ENCODE measurements at regions not wholly inside any gene's neighbourhood (a gene's known extent, or its start where the extent isn't known, plus 50 kb on each side); places are given as distances from the start of the nearest gene placed in this dataset.

DNA sequence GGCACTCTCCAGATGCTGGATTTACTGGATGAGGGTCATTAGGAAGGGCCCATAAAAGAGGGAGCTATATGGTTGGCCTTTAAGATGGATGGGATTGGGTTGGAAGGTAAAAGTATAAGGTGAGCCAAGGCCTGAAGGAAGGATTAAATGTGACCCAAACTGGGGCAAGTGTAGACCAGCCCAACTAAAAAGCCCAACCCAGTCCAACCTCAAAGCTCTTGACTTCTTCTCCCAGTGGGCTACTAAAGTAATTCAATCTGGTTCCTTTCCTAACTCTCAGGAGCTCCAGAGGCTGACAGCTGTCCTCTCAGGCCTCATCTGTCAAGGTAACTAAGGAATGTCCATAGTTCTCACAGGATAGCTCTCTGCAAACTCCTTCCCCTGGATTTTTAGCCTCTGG, 122.2 kb upstream of the EFNA5 start:
- DNase-seq: no peak
- no peak overlapping the region for H3K27ac ChIP-seq (ENCODE audit: low read length)
- no peaks in the 10 kb centered on the region for H3K4me1 ChIP-seq (ENCODE audit: control insufficient read depth, insufficient read depth, low read length)
- no peak overlapping the region for H3K4me3 ChIP-seq (ENCODE audit: low read length)
- H3K27me3 ChIP-seq (ENCODE audit: control insufficient read depth, insufficient read depth, low read length): no peaks in the 10 kb centered on the region
- no peaks in the 10 kb centered on the region for H3K36me3 ChIP-seq (ENCODE audit: control insufficient read depth, insufficient read depth, low read length)
- peaks cover 2% of the 10 kb centered on the region for H3K9me3 ChIP-seq (ENCODE audit: control insufficient read depth, low read depth, low read length)

GRCh38 chr5:107790671-107791070, 119.9 kb upstream of the EFNA5 start:
- no peak for DNase-seq
- peaks cover 2% of the 10 kb centered on the region for H3K9me3 ChIP-seq (ENCODE audit: control insufficient read depth, low read depth, low read length)
- no peak overlapping the region for H3K27ac ChIP-seq (ENCODE audit: low read length)
- no peaks in the 10 kb centered on the region for H3K36me3 ChIP-seq (ENCODE audit: control insufficient read depth, insufficient read depth, low read length)
- no peaks in the 10 kb centered on the region for H3K4me1 ChIP-seq (ENCODE audit: control insufficient read depth, insufficient read depth, low read length)
- no peaks in the 10 kb centered on the region for H3K27me3 ChIP-seq (ENCODE audit: control insufficient read depth, insufficient read depth, low read length)
- no CpG with 5 or more reads among the region's 4 CpGs for WGBS (ENCODE audit: insufficient coverage, low lambda C conversion rate)
- H3K4me3 ChIP-seq (ENCODE audit: low read length): no peak overlapping the region

- Histone ChIP-seq H3K4me3 (ENCODE audit: low read length) (no peak overlapping the region), H3K36me3 (ENCODE audit: control insufficient read depth, insufficient read depth, low read length) (no peaks in the 10 kb centered on the region), H3K9me3 (ENCODE audit: control insufficient read depth, low read depth, low read length) (peaks cover 8% of the 10 kb centered on the region), H3K4me1 (ENCODE audit: control insufficient read depth, insufficient read depth, low read length) (peaks cover under 1% of the 10 kb centered on the region), H3K27me3 (ENCODE audit: control insufficient read depth, insufficient read depth, low read length) (no peaks in the 10 kb centered on the region), H3K27ac (ENCODE audit: low read length) (no peak overlapping the region)
- 80% methylated on average over 1 of the region's 1 CpG for WGBS (ENCODE audit: insufficient coverage, low lambda C conversion rate)
- DNase-seq: no peak
These were observed 115.7 kb upstream of the EFNA5 start for GRCh38 chr5:107786424-107786823.

GRCh38 chr5:107783551-107783950, 112.8 kb upstream of the EFNA5 start:
- H3K27me3 ChIP-seq (ENCODE audit: control insufficient read depth, insufficient read depth, low read length): no peaks in the 10 kb centered on the region
- no peak overlapping the region for H3K4me3 ChIP-seq (ENCODE audit: low read length)
- DNase-seq: no peak
- H3K4me1 ChIP-seq (ENCODE audit: control insufficient read depth, insufficient read depth, low read length): peaks cover 9% of the 10 kb centered on the region
- peaks cover 8% of the 10 kb centered on the region for H3K9me3 ChIP-seq (ENCODE audit: control insufficient read depth, low read depth, low read length)
- no peak overlapping the region for H3K27ac ChIP-seq (ENCODE audit: low read length)
- H3K36me3 ChIP-seq (ENCODE audit: control insufficient read depth, insufficient read depth, low read length): no peaks in the 10 kb centered on the region
- 60% methylated on average over 2 of the region's 2 CpGs for WGBS (ENCODE audit: insufficient coverage, low lambda C conversion rate)

- no peak overlapping the region for H3K4me3 ChIP-seq (ENCODE audit: low read length)
- WGBS (ENCODE audit: insufficient coverage, low lambda C conversion rate): 14% methylated on average over 2 of the region's 4 CpGs
- peaks cover 5% of the 10 kb centered on the region for H3K9me3 ChIP-seq (ENCODE audit: control insufficient read depth, low read depth, low read length)
- H3K27ac ChIP-seq (ENCODE audit: low read length): no peak overlapping the region
- DNase-seq: no peak
- H3K36me3 ChIP-seq (ENCODE audit: control insufficient read depth, insufficient read depth, low read length): no peaks in the 10 kb centered on the region
- peaks cover 9% of the 10 kb centered on the region for H3K4me1 ChIP-seq (ENCODE audit: control insufficient read depth, insufficient read depth, low read length)
- no peaks in the 10 kb centered on the region for H3K27me3 ChIP-seq (ENCODE audit: control insufficient read depth, insufficient read depth, low read length)
These were observed 111.9 kb upstream of the EFNA5 start for GRCh38 chr5:107782561-107783169.

DNA sequence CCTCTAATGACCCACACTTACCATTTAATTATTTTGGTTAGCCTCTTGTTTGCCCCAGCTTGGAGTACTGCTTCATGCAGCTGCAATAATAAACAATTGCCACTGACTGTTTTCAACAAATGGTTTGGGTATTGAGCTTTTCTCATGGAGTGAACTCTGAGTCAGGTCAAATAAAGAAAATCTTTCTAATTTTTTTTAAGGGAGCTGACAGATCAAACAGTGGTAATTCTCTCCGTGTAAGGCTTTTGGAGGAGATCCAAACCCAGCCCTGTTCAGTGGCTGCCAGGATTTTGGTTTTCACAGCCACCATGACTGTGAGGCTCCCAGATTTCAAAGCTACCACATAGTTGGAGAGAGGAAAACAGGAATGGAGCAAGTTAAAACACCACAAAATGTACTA, 110.7 kb upstream of the EFNA5 start:
- peak overlapping the region; percentile 15 for H3K27ac ChIP-seq (ENCODE audit: low read length)

DNA sequence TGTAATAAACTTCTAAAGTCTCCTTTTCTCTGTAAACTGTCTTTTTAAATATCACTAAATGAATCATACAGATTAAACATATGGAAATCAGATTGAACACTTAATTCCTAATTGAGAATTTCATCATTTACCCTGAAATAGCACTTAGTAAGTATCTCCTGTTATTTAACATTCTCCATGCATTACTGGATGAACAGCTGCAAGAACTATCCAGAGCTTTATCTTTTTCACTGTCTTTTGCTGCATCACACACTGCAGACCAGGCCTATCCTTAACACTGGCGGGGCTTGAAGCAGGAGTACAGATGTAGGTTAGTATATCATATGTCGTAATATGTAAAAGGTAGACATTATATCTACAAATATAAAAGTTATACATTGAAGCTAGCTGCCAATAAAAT, 108.7 kb upstream of the EFNA5 start:
- WGBS (ENCODE audit: insufficient coverage, low lambda C conversion rate): 86% methylated on average over 2 of the region's 2 CpGs
- Histone ChIP-seq H3K4me3 (ENCODE audit: low read length) (no peak overlapping the region), H3K4me1 (ENCODE audit: control insufficient read depth, insufficient read depth, low read length) (peaks cover 9% of the 10 kb centered on the region), H3K27me3 (ENCODE audit: control insufficient read depth, insufficient read depth, low read length) (no peaks in the 10 kb centered on the region), H3K9me3 (ENCODE audit: control insufficient read depth, low read depth, low read length) (peaks cover 5% of the 10 kb centered on the region), H3K27ac (ENCODE audit: low read length) (no peak overlapping the region), H3K36me3 (ENCODE audit: control insufficient read depth, insufficient read depth, low read length) (no peaks in the 10 kb centered on the region)
- no peak for DNase-seq

More for the DNA sequence above, 110.7 kb upstream of the EFNA5 start:
- Histone ChIP-seq H3K9me3 (ENCODE audit: control insufficient read depth, low read depth, low read length) (peaks cover 5% of the 10 kb centered on the region), H3K4me1 (ENCODE audit: control insufficient read depth, insufficient read depth, low read length) (peaks cover 9% of the 10 kb centered on the region), H3K27me3 (ENCODE audit: control insufficient read depth, insufficient read depth, low read length) (no peaks in the 10 kb centered on the region), H3K4me3 (ENCODE audit: low read length) (no peak overlapping the region), H3K36me3 (ENCODE audit: control insufficient read depth, insufficient read depth, low read length) (no peaks in the 10 kb centered on the region)
- no peak for DNase-seq
- WGBS (ENCODE audit: insufficient coverage, low lambda C conversion rate): no CpG with 5 or more reads among the region's 1 CpG

GRCh38 chr5:107778647-107779046, 107.9 kb upstream of the EFNA5 start:
- no CpG with 5 or more reads among the region's 3 CpGs for WGBS (ENCODE audit: insufficient coverage, low lambda C conversion rate)
- Histone ChIP-seq H3K4me3 (ENCODE audit: low read length) (no peak overlapping the region), H3K4me1 (ENCODE audit: control insufficient read depth, insufficient read depth, low read length) (peaks cover 13% of the 10 kb centered on the region), H3K9me3 (ENCODE audit: control insufficient read depth, low read depth, low read length) (peaks cover 5% of the 10 kb centered on the region), H3K27ac (ENCODE audit: low read length) (no peak overlapping the region), H3K36me3 (ENCODE audit: control insufficient read depth, insufficient read depth, low read length) (no peaks in the 10 kb centered on the region), H3K27me3 (ENCODE audit: control insufficient read depth, insufficient read depth, low read length) (no peaks in the 10 kb centered on the region)
- DNase-seq: no peak

- 0% methylated on average over 1 of the region's 6 CpGs for WGBS (ENCODE audit: insufficient coverage, low lambda C conversion rate)
- Histone ChIP-seq H3K4me3 (ENCODE audit: low read length) (no peak overlapping the region), H3K27me3 (ENCODE audit: control insufficient read depth, insufficient read depth, low read length) (no peaks in the 10 kb centered on the region), H3K36me3 (ENCODE audit: control insufficient read depth, insufficient read depth, low read length) (no peaks in the 10 kb centered on the region), H3K4me1 (ENCODE audit: control insufficient read depth, insufficient read depth, low read length) (peaks cover 14% of the 10 kb centered on the region), H3K27ac (ENCODE audit: low read length) (no peak overlapping the region), H3K9me3 (ENCODE audit: control insufficient read depth, low read depth, low read length) (peaks cover 5% of the 10 kb centered on the region)
- no peak for DNase-seq
These were observed 106.4 kb upstream of the EFNA5 start for GRCh38 chr5:107776922-107777740.

GRCh38 chr5:107776506-107776905, 105.8 kb upstream of the EFNA5 start:
- DNase-seq: no peak
- no peaks in the 10 kb centered on the region for H3K36me3 ChIP-seq (ENCODE audit: control insufficient read depth, insufficient read depth, low read length)
- H3K4me3 ChIP-seq (ENCODE audit: low read length): no peak overlapping the region
- H3K4me1 ChIP-seq (ENCODE audit: control insufficient read depth, insufficient read depth, low read length): peaks cover 14% of the 10 kb centered on the region
- 53% methylated on average over 2 of the region's 3 CpGs for WGBS (ENCODE audit: insufficient coverage, low lambda C conversion rate)
- peaks cover under 1% of the 10 kb centered on the region for H3K9me3 ChIP-seq (ENCODE audit: control insufficient read depth, low read depth, low read length)
- no peaks in the 10 kb centered on the region for H3K27me3 ChIP-seq (ENCODE audit: control insufficient read depth, insufficient read depth, low read length)
- H3K27ac ChIP-seq (ENCODE audit: low read length): no peak overlapping the region

DNA sequence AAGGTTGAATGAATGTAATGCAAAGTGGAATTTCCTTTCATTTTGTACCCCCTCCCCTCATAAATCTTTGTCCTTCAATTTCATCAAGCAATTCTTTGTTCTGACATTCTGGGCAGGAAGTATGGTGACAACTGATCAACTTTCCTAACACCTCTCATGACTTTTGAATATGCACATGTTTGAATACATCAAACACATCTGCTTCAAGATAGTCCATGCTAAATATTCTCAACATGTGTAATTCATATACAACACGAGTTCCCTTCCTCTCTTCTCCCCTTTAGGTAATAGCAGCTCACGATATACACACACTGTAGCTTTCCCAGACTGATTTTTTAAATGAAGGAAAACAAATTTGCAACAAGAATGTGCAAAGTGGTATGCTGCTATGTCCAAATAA, 103.6 kb upstream of the EFNA5 start:
- H3K27ac ChIP-seq (ENCODE audit: low read length): no peak overlapping the region
- peaks cover 5% of the 10 kb centered on the region for H3K4me1 ChIP-seq (ENCODE audit: control insufficient read depth, insufficient read depth, low read length)
- 100% methylated on average over 2 of the region's 2 CpGs for WGBS (ENCODE audit: insufficient coverage, low lambda C conversion rate)
- DNase-seq: no peak
- H3K36me3 ChIP-seq (ENCODE audit: control insufficient read depth, insufficient read depth, low read length): no peaks in the 10 kb centered on the region
- no peaks in the 10 kb centered on the region for H3K9me3 ChIP-seq (ENCODE audit: control insufficient read depth, low read depth, low read length)
- H3K27me3 ChIP-seq (ENCODE audit: control insufficient read depth, insufficient read depth, low read length): no peaks in the 10 kb centered on the region
- no peak overlapping the region for H3K4me3 ChIP-seq (ENCODE audit: low read length)

All from large intestine (tissue), 3 donors.